H1 (cell line): ENCODE measurements at regions not wholly inside any gene's neighbourhood (a gene's known extent, or its start where the extent isn't known, plus 50 kb on each side); places are given as distances from the start of the nearest gene placed in this dataset.

ENCODE experiments used
- BRCA1 ChIP-seq: IDR thresholded peaks from 2 replicates; pipeline ENCODE4 v1.6.1; 2012; ENCODE audit warnings: low read depth, low read length, improper control_type of control experiment
- CEBPB ChIP-seq: IDR thresholded peaks from 2 replicates; pipeline ENCODE4 v1.6.1; 2012; ENCODE audit warnings: low read depth, low read length
- EZH2 ChIP-seq: fragments of 200-600 bp; sonication (generic); IDR thresholded peaks from 2 replicates; pipeline ENCODE4 v1.7.1; 2012; ENCODE audit warnings: low read depth, mild to moderate bottlenecking, moderate library complexity, low read length, inconsistent platforms; ENCODE audit not compliant: severe bottlenecking
- GTF2F1 ChIP-seq: IDR thresholded peaks from 2 replicates; pipeline ENCODE4 v1.6.1; 2012; ENCODE audit warnings: low read depth, low read length, improper control_type of control experiment, borderline replicate concordance
- KDM1A ChIP-seq: fragments of 200-600, 300-600 bp; sonication (generic); IDR thresholded peaks from 2 replicates; pipeline ENCODE4 v1.7.1; 2016; ENCODE audit warnings: mild to moderate bottlenecking, low read length, borderline replicate concordance
- MAFK ChIP-seq: IDR thresholded peaks from 2 replicates; pipeline ENCODE4 v1.6.1; 2012; ENCODE audit warnings: low read depth, mild to moderate bottlenecking, improper control_type of control experiment, low read length
- POLR2A ChIP-seq, 2 experiments: IDR thresholded peaks; 1 replicate in 1 of 2; 2 replicates in 1 of 2; pipeline ENCODE4 v1.6.1; 2011; ENCODE audit warnings: low read depth in 2 of 2, low read length in 2 of 2, mild to moderate bottlenecking in 2 of 2; ENCODE audit errors: control extremely low read depth in 1 of 2
- TAF1 ChIP-seq: IDR thresholded peaks from 2 replicates; pipeline ENCODE4 v1.6.1; 2011; ENCODE audit warnings: mild to moderate bottlenecking, low read depth, low read length
- YY1 ChIP-seq: IDR thresholded peaks from 2 replicates; pipeline ENCODE4 v1.6.1; 2011; ENCODE audit warnings: low read depth, mild to moderate bottlenecking, low read length
- TF ChIP-seq, protein P1 (sequence below), 3 experiments: IDR thresholded peaks; 1 replicate in 2 of 3; 2 replicates in 1 of 3; pipeline versions ENCODE4 v1.5.1 to v1.6.1; 2011; ENCODE audit warnings: low read length in 3 of 3, mild to moderate bottlenecking in 3 of 3, inconsistent platforms in 2 of 3, low read depth in 1 of 3, moderate library complexity in 1 of 3; ENCODE audit not compliant: insufficient read depth in 1 of 3; ENCODE audit errors: control extremely low read depth in 1 of 3
- TF ChIP-seq, protein P2 (sequence below): IDR thresholded peaks from 2 replicates; pipeline ENCODE4 v1.6.1; 2012; ENCODE audit warnings: inconsistent platforms

DNA sequence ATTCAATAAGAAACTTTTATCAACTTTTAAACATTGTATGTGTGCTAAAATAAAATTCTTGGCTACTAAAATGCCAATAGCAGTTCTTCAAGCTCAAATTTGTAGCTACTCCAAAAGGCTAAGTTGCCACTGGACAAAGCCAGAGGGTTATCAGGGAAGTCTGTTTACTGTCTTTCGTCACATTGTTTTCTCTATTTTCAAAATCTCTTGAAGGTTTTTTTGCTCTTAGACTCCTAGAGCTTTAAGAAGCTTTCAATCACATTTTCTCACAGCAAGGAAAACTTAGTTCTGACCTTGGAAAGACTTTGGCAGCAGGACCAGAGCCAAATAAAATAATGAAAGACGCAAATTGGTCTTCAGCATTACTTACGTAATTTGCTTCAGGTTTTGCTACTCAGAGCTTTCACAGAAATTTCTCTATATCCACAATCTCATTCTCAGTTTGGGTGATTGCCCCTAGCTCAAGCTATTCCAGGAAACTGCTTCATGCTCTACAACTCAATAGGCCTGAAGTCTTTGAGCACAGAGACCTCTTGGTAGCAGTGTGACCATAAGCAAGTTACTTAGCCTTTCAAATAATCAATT, 257.7 kb downstream of the GABRG2 start:
- TF ChIP-seq, protein P1, sequence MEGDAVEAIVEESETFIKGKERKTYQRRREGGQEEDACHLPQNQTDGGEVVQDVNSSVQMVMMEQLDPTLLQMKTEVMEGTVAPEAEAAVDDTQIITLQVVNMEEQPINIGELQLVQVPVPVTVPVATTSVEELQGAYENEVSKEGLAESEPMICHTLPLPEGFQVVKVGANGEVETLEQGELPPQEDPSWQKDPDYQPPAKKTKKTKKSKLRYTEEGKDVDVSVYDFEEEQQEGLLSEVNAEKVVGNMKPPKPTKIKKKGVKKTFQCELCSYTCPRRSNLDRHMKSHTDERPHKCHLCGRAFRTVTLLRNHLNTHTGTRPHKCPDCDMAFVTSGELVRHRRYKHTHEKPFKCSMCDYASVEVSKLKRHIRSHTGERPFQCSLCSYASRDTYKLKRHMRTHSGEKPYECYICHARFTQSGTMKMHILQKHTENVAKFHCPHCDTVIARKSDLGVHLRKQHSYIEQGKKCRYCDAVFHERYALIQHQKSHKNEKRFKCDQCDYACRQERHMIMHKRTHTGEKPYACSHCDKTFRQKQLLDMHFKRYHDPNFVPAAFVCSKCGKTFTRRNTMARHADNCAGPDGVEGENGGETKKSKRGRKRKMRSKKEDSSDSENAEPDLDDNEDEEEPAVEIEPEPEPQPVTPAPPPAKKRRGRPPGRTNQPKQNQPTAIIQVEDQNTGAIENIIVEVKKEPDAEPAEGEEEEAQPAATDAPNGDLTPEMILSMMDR (IDR thresholded peaks at IDR 0.05; ENCODE audit: control extremely low read depth in 1 of 3, insufficient read depth in 1 of 3, low read depth in 1 of 3, low read length in 3 of 3): no peak
- TF ChIP-seq TAF1 (no peak), EZH2 (no peak), YY1 (no peak), POLR2A (IDR thresholded peaks at IDR 0.05; ENCODE audit: control extremely low read depth in 1 of 2, low read depth in 2 of 2, low read length in 2 of 2) (no peak), CEBPB (no peak), MAFK (no peak), GTF2F1 (no peak), BRCA1 (no peak), KDM1A (no peak)
- TF ChIP-seq, protein P2, sequence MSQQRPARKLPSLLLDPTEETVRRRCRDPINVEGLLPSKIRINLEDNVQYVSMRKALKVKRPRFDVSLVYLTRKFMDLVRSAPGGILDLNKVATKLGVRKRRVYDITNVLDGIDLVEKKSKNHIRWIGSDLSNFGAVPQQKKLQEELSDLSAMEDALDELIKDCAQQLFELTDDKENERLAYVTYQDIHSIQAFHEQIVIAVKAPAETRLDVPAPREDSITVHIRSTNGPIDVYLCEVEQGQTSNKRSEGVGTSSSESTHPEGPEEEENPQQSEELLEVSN: no peak
